Stimulated activated CD8-positive, alpha-beta memory T cell treated with anti-CD3 and anti-CD28 coated beads, Interleukin-2, amount 100 ng/mL, for 48 hours (primary cell): ENCODE measurements at regions not wholly inside any gene's neighbourhood (a gene's known extent, or its start where the extent isn't known, plus 50 kb on each side); places are given as distances from the start of the nearest gene placed in this dataset.

Experiments
- DNase-seq, 2 donors: peaks; one replicate each; pipeline ENCODE4 v3.0.0-alpha.2; 2020; ENCODE audit warnings: low read depth in 2 of 2

DNA sequence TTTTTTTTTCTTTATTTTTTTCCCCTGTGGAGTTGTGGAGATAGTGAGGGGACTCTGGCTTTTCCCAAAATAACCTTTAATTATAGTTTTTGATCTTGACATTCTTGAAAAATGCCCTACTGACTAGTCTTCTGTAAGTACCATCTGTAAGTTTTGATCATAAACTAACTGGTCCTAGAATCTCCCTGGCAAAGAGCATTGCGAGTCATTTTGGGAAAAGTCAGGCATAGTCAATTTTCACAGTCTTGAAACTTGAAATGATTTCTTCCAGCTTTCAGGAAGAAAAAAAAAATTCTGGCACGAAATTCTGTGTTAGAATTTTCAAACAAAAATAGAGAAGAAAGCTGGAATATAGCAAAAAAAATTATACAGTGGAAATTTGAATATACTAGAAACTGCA, 181.2 kb upstream of the SNX7 start:
- no peak for DNase-seq

DNA sequence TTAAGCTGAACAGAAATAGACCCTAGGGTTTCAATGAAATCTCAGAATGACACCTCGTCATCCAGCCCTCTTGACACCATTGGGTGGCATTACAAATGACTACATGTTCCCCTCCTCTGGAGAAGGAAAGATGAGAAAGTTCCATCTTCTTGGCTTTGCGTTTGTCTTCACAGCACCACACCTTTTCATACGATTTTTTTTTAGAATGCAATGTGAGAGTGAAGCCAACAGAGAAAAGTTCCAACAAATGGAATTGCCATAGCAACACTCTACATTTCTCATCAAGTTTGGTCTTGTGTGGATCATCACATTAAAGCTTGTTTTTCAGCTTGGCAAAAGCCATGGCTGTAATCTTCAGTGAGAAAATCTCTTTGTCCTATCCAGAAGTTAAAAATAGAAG, 183.4 kb upstream of the SNX7 start:
- no peak for DNase-seq

DNA sequence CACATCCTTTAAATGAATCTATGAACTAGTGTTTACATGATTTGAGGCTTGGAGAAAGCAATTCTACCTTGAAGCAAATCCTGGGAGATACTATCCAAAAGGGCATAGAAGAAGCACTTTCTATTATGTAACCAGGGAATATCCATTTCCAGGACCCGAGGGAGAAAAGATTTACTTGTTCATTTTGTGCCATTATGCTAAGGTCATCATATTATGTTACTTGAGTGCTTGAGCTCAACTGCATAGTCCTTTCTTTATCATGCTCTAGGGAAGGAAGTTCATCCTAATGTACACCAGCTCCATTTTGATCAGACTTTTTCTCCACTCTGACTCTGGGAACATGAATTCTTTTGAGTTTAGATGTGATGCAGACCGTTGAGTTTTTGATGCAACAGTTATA, 188.6 kb upstream of the SNX7 start:
- no peak for DNase-seq

DNA sequence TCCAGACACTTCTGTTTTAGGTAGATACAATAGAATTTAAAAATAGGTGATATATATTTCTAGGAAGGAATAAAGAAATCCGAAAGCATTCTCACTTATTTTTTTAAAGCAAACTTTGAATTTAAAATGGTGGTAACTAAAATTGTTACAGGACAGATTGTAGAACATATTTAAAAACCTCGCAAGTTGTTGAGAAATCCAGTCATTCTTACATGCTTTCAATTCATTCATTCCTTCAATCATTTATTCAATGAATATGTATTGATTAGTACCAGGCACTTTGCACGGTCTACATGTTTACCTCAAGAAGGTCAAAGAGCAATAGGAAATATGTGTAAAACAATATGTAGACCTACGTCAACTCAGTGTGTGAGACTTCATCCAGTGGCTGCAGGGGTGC, 189.9 kb upstream of the SNX7 start:
- no peak for DNase-seq

DNA sequence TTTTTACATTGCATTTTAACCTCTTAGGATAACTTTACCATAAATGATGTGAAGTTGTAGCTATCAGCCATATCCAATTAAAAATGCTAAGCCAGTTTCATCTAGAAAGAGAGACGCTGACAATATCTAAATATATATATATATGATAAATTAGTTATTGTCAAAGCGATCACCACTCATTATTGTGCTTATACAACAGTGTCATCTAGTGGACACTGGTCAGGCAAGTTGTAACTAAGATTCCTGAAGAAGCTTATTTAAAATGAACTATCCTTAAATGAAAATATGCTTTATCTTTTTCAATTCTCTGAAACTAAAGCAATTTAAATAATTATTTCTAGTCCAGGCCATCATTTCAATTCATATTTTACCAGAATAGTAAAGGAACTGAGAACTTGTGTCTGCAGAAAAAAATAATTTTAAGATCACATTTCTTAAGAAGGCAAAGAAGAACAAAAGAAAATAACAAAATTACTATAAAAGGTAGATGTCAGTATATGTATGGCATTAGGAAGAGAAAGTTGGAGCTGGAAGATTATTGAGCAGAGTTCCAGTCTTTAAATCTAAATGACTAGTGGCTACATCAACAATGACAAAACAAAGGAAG, 193.3 kb upstream of the SNX7 start:
- no peak for DNase-seq

DNA sequence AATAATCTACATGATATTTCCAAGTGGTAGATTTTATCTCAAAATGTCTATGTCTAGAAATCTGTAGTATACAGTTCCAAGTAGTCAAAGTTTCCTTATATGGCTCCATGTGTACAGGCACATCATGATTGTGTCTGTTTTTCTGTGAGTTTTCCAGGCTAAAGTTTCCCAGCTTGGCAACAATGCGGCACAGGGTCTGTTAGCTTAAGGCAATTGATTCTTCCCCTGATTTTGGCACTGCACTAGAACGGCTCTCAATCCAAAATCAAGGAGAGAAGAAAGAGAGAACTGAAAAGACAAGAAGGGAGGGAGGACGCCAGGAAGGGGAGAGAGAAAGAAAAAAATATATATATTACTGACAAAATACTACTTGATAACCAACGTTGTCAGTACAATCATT, 193.9 kb upstream of the SNX7 start:
- DNase-seq: no peak

DNA sequence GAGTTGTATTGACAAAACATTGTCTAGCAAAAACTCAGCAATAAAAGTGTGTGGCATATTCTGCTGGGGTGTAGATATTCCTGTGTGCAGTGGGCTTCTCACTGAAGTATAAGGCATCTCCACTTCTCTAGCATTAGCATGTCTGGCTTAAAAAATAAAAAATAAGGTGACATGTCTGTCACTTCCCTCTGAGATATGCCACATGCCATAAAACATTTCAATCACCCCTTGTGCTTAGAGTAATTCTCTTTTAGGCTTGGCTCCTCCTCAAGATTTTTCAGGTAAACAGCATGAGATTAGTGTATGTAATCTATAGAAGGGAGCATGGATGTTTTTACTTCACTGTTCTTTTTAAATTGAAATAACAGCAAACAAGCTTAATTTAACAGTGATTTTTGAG, 194.4 kb upstream of the SNX7 start:
- no peak for DNase-seq

DNA sequence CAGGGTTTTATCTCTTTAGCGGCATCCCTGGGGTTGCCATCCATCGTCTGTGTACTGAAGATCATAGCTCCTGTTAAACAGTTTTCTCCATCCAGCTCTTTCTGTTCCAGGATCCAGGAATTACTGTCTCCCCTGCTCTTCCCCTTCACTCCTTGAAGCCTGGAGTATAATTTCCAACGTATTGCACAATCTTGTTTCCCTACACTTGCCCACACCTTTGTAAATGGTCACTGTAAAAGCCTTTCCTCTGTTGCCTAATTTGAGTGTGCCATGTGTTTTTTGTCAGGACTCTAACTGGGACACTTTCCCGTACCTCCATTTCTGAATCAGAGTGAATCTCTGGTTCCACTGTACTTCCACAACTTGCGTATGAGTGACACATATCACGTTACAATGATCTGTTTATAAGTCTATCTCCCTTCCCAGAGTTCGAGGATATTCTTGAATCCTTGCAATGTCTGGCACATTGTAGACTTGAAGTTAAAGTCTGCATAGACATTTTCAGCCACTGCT, 199.6 kb upstream of the SNX7 start:
- DNase-seq: no peak

DNA sequence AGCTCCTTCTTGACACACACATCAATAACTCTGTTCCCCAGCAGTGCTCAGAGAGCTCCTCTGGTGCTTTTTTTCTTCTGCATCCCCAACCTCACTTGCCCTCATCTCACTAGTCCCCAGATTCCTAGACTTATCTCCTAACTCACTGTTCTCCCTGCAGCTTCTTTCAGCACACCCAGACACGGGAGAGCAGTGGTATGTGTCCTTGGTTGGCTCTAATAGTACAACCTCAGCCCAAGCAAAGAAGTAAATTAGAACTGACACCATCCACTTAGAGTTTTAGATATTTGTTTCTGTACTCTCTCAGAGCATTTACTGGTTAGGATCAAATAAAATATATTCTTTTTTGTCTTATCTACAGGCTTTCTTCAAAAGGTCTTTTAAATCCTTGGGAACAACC, 201.4 kb upstream of the SNX7 start:
- DNase-seq: no peak

DNA sequence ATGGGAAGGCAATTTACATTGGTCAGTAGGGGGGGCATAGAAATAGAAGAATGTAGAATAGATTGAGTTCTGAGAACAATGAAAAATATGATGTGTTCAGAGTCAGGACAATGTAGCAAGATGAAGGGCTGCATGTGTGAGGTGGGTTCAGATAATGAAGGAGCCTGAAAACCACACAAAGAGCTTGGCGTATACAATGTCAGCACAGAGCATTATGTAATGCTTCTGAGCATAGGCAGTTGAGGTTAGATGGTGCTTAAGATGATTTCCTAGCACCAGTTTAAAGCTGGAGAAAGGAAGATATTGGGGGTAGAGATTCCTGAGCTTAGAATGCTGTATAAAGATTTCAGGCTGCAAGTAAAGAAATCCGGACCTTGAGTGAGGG, 202.0 kb upstream of the SNX7 start:
- DNase-seq: no peak

DNA sequence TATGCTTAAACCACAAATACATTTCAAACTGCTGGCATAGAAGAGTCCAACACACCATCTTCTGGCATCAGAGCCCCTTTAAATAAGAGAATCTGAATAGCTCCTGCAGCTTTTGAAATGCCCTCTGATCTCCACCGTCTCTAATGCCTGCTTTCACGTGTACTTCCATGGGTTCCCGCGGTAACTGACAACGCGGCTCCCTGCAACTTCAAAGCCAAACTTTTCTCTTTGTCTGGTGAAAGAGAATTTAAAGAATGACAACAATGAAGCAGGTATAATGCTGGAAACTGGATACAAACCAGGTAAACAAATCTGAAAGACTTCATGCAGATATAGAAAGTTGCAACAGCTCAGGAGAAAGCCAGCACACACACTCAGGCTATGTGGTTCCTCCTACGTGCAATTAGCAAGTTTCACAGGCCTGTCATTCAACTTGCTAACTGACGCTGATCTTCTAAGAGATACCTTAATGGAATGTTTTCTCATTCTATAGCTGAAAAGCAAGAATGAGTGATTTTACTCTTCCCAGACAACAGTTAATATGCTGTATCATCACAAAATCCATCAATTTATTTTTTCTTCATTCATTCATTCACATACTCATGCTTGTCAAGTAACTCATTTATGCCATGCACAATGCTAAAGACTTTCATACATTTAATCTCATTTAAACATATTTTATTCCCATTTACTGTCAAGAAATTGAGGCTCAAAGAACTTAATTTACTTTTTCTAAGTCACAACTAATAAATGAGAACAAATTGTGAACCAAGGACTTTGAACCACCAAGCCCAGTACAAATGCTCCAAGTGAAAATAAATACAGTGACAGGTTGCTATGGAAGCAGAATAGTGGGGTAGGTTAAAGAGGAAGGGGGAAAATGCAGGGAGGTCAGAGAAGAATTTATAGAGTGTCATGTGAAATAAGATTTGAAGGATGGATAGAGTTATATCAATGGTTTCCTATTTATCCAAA, 202.7 kb upstream of the SNX7 start:
- DNase-seq: no peak

DNA sequence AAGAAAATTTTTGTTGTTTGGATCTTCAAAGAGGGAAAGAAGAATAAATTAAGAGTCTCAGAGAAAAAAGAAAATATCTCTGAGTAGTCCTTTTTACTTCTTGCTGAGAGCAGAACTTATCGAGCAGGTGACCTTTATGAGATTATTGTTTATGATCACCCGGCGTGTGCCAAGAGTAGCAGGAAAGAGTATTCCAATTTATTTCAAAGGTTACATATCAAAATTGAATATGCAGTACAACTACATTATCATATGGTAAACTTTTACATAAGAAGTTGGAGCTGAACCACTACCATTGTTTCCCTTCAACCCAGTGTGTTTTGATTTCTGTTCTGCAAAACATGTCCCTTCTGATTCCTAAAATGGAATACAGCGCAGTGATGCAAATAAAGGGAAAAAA, 204.3 kb upstream of the SNX7 start:
- DNase-seq: no peak

DNA sequence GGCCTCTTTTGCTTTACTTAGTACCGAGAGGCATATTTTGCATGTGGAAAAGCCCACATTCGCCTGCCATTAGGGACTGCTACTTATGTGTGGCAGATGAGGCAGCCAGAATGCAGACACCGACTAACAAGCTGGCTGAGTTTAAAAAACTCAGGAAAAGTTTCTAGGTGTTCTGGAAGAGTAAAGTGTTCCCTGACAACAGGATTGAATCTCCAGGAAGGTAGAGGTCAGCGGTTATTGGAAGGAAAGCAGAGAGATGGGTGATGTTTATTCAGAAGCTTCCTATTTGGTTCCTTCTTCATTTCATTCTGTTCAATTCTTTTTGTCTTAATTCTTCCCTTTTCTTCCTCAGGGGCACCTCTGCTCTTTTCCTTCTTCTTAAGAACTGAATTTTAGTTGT, 206.9 kb upstream of the SNX7 start:
- no peak for DNase-seq

DNA sequence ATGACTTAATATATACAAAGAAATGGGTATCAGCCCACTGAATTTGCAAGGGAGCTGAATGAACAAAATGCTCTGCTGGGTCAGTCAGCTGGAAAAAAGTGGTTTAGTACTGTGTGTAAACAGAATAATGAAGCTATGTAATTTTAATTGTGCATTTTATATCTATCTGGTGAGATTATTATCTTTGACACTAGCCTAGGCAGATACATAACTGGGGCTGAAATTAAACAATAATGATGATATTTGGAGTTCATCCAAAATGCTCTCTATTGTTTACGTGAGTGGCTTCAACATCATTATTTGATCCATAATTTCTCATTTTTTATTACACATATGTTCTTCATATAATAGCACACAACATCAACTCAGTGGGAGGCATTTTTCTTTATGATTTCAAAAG, 208.5 kb upstream of the SNX7 start:
- DNase-seq: no peak

DNA sequence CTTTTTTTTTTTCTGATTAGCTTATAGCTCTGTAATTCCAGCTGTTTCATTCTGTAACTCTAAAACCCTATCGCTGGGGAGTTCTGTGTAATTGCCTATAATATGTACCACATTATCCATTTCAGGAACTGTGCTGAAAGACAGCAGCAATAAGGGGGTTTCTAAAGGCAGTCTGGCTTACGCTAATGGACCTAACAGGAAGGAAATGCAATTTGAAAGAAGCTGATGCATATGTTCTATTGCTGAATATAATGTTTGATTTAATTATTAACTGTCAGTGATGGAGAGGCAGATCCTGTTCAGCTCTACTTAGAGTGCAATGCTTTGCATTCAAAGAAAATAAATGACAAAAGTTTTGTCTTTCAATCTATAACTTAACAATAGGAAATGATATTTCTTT, 209.4 kb upstream of the SNX7 start:
- no peak for DNase-seq

DNA sequence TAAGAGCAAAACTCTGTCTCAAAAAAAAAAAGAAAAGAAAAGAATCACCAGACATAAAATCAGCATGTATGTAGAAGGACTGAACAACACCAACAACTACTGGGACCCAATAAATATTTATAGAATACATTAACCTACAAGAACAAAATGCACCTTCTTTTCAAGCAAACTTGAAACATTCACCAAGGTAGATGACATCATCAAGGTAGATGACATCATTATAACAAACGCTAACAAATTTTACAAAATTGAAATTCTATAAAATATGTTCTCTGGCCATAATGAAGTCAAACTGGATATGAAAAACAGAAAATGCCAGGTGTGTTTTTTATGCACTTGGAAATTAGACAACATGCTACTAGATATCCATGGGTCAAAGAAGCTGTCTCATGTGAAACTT, 220.2 kb upstream of the SNX7 start:
- DNase-seq: no peak

DNA sequence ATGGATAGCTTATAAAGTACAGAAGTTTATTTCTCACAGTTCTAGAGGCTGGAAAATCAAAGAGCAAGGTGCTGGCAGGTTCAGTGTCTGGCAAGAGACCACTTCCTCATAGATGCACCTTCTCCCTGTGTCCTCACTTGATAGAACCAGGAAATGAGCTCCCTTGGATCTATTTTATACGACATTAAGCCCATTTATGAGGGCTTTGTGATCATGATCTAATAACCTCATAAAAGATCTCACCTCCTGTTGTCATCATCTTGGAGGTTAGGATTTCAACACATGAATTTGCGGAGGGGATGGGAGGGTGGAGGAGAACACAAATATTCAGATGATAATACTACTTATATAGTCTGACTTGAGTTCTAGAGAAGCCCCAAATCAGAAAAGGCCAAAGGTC, 222.1 kb upstream of the SNX7 start:
- no peak for DNase-seq

DNA sequence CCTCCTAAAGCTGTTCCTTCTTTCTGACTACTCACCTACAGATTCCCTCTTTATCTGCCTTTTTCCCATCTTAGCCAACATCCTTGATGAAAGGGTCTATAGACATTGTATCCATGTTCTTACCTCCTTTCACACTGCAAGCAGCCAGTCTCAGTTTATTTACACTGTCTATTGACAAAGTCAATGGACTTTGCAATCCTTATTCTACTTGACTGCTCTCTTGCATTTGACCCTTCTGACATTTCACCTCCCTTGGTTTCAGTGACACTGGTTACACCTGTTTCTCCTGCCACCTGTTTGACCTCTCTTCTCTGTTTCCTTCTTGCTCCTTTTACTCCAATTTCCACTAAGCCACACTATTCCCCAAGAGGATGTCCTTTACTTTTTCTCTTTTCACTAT, 224.0 kb upstream of the SNX7 start:
- DNase-seq: no peak

DNA sequence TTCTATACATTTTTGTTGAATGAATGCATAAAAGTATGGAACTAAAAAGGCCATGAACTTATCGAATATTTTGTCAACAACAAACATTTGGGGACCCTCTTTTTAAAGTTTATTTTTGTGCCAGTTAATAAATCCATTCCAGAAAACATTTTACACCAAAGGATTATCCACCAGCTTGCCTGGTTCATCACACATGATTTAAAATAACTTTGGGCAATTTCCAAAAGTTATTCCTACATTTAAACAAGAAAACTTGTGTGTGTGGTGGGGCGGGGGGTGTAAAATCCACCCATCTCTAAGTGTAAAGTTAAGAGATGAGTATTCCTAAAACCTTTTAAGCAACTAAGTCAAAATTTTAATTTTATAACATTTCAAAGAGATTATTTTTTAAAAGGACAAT, 224.5 kb upstream of the SNX7 start:
- DNase-seq: no peak

DNA sequence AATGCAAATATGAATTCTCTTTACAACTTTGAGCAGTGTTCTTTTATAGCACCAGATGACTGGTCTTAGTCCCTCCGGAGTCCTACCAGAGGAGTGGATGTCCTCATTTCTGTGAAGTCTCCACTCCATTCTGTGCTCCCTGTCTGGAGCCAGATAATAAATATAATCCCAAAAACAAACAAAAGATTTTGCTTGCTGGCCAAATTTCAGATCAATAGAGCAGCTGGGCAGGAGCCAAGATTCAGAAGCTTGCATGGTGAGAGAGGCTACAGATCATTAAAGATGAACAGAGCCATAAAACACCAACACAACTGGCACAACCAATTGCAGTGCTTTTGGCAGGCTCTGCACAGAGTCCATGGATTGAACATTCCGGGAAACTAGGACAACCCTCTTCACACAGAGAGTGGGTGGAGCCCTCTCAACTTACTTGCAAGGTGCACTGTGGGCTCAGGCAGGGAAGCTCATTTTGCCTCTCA, 231.5 kb upstream of the SNX7 start:
- no peak for DNase-seq

DNA sequence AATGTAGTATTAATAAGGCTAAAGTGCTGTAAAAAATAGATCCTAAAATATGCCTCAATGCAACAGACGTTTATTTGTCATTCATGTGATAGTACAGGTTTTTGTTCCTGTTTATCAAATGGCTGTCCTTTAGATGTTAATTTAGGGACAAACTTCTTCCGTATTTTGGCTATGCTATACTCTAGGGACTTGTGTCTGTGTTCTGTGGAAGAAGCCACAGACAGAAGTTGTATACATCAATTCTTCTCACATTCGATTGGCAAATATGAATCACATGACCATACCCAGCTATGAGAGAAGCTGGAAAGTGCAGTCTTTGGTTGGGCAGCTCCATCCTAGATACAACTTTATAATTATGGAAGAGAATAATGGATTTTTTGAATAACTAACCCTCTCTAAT, 232.7 kb upstream of the SNX7 start:
- DNase-seq: no peak

DNA sequence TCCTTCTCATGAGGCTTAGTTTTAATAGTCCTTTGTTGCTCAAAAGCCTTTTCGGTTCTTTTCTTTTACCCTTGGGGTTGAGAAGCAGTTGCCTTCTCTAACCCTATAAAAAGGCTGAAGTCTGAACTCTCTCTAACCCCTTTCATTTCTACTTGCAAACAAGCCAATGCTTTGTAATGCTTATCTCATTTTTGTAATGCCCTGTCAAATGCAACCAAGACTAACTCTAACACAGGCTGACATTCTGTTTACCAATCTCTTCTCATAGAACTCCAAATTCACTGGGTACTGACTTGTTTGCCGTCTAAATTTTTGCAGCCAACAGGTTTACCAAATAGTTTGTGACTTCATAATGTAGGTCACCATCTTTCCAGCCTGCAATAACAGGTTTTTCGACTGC, 233.9 kb upstream of the SNX7 start:
- no peak for DNase-seq

DNA sequence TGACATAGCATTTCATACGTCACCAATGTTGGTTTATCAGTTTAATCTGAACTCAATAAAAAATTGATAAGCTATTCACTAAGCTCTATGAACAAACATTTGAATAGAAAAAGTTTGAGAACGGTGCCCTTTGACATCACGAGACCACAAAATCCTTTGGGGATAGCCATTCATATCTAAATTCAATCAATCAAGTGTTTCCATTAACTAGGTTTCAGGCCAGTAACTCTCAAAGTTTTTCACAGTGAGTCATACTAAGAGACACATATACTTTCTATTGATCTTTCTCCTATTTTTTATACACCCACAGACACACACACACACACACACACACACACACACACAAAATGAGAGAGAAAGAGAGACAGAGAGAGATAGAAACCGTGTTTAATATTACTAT, 235.4 kb upstream of the SNX7 start:
- no peak for DNase-seq
